AG04450 (cell line): ENCODE measurements at regions not wholly inside any gene's neighbourhood (a gene's known extent, or its start where the extent isn't known, plus 50 kb on each side); places are given as distances from the start of the nearest gene placed in this dataset.

ENCODE experiments used
- CTCF ChIA-PET: fragments of 300-600, 350-600 bp; formaldehyde crosslinking; extraction: SDS; loops from one replicate; lab custom pipeline; 2022; ENCODE audit warnings: antibody characterized with exemption, inconsistent platforms; lab: Charles Lee
- POLR2A ChIA-PET: fragments of 350-600 bp; formaldehyde crosslinking; extraction: SDS; loops from one replicate; lab custom pipeline; 2021; ENCODE audit warnings: antibody characterized with exemption, inconsistent platforms; lab: Yijun Ruan, JAX
- DNase-seq: peaks from one replicate; pipeline ENCODE4 v3.0.0-alpha.2; 2011; ENCODE audit warnings: low read depth, low spot score
- H3K27ac ChIP-seq: one replicate; pipeline ENCODE4 v1.5.1; 2012; ENCODE audit warnings: low read depth, low read length, control low read depth
- H3K27me3 ChIP-seq: one replicate; pipeline ENCODE4 v1.6.0; 2012; ENCODE audit warnings: low read length; ENCODE audit not compliant: control insufficient read depth, insufficient read depth
- H3K4me3 ChIP-seq: 2 replicates; pipeline ENCODE4 v1.5.1; 2011; ENCODE audit warnings: mild to moderate bottlenecking, low read depth, low read length, control low read depth
- H3K9me3 ChIP-seq: 2 replicates; pipeline ENCODE4 v1.5.1; 2012; ENCODE audit warnings: low read length; ENCODE audit not compliant: control insufficient read depth, insufficient read depth
- TF ChIP-seq, protein P1 (sequence below): IDR thresholded peaks from 2 replicates; pipeline ENCODE4 v1.5.1; 2011; ENCODE audit warnings: low read depth, low read length, control low read depth, inconsistent platforms

DNA sequence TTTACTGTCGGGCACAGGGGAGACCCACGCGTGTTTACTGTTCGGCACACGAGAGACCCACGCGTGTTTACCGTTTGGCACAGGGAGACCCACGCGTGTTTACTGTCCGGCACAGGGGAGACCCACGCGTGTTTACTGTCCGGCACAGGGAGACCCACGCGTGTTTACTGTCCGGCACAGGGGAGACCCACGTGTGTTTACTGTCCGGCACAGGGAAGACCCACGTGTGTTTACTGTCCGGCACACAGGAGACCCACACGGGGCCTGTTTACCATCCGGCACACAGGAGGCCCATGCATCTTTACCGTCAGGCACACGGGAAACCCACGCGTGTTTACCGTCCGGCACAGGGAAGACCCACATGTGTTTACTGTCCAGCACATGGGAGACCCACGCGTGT is 525.1 kb downstream of the BRD1 start:
- POLR2A ChIA-PET: no interaction called here
- no peak for DNase-seq
- Histone ChIP-seq H3K27me3 (no peaks in the 10 kb centered on the region), H3K27ac (no peak overlapping the region), H3K4me3 (no peak overlapping the region), H3K9me3 (peaks cover 100% of the 10 kb centered on the region)
- TF ChIP-seq, protein P1, sequence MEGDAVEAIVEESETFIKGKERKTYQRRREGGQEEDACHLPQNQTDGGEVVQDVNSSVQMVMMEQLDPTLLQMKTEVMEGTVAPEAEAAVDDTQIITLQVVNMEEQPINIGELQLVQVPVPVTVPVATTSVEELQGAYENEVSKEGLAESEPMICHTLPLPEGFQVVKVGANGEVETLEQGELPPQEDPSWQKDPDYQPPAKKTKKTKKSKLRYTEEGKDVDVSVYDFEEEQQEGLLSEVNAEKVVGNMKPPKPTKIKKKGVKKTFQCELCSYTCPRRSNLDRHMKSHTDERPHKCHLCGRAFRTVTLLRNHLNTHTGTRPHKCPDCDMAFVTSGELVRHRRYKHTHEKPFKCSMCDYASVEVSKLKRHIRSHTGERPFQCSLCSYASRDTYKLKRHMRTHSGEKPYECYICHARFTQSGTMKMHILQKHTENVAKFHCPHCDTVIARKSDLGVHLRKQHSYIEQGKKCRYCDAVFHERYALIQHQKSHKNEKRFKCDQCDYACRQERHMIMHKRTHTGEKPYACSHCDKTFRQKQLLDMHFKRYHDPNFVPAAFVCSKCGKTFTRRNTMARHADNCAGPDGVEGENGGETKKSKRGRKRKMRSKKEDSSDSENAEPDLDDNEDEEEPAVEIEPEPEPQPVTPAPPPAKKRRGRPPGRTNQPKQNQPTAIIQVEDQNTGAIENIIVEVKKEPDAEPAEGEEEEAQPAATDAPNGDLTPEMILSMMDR: no peak
- CTCF ChIA-PET: no interaction called here

DNA sequence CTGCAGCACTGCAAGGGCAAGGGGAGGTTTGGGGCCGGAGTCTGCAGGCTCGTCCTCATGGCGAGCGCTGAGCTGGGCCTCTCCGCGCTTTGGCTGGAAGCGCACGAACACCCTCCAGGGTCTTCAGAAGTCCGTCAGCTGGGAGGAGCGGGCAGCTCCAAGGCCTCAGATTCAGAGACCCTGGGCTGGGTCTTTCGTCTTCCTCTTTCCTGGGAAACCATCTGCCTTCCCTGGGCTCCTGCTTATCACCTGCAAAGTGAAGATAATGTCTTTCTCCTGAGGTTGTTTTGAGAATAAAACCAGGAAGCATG is 525.6 kb downstream of the BRD1 start:
- no peak for DNase-seq
- TF ChIP-seq, protein P1: no peak
- H3K4me3 ChIP-seq: no peak overlapping the region
- H3K27me3 ChIP-seq: no peaks in the 10 kb centered on the region
- ChIA-PET POLR2A (no interaction called here), CTCF (no interaction called here)
- no peak overlapping the region for H3K27ac ChIP-seq
- H3K9me3 ChIP-seq: peaks cover 100% of the 10 kb centered on the region

DNA sequence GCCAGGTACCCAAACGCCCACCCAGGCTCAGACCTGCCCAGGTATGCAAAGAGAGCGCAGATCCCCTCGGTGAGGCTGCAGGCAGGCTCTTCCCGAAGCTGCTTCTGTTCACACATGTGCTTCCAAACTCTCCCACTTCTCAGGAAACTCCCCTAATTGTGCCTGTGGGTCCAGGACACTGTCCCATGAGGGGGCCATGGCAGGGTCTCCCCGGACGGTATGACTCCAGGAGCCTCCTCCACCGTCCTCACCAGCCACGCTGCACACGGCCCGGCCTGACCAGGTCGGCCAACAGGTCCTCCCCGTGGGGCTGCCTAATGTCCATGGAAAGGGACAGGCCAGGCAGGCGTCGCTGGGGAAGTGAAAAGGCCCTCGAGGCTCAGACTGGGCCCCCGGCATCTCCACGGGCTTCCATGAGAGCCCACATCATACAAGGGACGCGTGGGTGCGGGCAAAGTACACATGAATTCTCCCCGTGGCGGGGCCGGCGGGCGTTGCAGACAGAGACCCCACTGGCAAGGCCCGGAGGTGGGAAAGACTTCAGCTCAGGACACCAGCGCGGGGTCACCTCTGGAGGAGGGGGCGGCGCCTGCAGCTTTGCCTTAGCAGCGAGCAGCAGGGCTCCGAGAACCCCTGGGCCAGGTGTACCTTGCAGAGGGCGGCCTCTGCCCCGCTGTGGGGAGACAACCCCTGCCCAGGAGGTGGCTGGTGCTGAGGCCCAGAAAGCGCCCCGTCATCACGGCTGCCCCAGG is 526.1 kb downstream of the BRD1 start:
- no peaks in the 10 kb centered on the region for H3K27me3 ChIP-seq
- POLR2A ChIA-PET: no interaction called here
- TF ChIP-seq, protein P1: no peak
- CTCF ChIA-PET: no interaction called here
- no peak overlapping the region for H3K27ac ChIP-seq
- H3K9me3 ChIP-seq: peaks cover 100% of the 10 kb centered on the region
- H3K4me3 ChIP-seq: no peak overlapping the region
- no peak for DNase-seq

DNA sequence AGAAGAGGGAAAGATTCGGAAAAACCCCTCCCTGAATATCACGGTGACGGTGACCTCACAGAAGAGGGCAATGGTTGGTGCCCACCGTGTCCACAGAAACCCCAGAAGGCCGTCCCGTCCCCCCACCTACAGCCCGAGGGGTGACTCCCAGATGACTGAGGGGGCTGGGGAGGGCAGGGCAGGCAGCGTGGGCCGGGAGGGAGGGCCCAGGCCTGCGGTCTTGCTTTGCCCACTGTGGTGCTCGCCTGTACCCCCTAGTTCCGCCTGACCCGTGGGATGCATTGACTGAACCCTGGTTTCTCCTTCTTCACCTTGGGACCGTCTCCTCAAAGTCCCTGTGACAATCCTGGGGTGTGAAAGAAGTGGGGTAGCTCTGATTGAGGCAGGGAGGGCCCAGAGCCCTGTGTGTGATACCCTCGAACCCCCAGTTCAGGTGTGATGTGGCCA is 526.7 kb downstream of the BRD1 start:
- H3K27ac ChIP-seq: no peak overlapping the region
- POLR2A ChIA-PET: no interaction called here
- peaks cover 100% of the 10 kb centered on the region for H3K9me3 ChIP-seq
- no peak for DNase-seq
- H3K4me3 ChIP-seq: no peak overlapping the region
- no peaks in the 10 kb centered on the region for H3K27me3 ChIP-seq
- CTCF ChIA-PET: no interaction called here
- TF ChIP-seq, protein P1: no peak

DNA sequence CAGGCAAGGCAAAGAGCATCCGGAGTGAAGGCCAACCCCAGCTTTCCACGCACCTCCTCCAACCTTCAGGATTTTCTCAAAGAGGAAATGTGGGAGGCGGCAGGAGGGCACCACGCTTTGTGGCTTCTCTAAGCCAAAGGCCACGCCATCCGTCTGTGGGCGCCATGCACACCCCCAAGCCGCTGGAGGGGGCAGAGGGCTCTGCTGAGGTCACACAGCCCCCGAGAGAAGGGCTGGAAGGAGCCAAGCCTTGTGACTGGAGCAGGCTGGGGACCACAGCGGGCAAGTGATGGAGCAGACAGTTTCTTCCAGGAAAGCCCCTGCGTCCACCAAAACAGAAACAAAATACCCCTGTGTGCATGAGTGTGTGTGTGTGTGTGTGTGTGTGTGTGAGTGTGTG is 527.4 kb downstream of the BRD1 start:
- TF ChIP-seq, protein P1: no peak
- no peak overlapping the region for H3K4me3 ChIP-seq
- no peaks in the 10 kb centered on the region for H3K27me3 ChIP-seq
- no peak for DNase-seq
- CTCF ChIA-PET: no interaction called here
- peaks cover 100% of the 10 kb centered on the region for H3K9me3 ChIP-seq
- POLR2A ChIA-PET: no interaction called here
- no peak overlapping the region for H3K27ac ChIP-seq
